NCI-H524 (cell line): ENCODE measurements at regions not wholly inside any gene's neighbourhood (a gene's known extent, or its start where the extent isn't known, plus 50 kb on each side); places are given as distances from the start of the nearest gene placed in this dataset.

ENCODE experiments used
- DNase-seq, 2 experiments: peaks; one replicate each; lab custom pipeline; 2025; lab: John Stamatoyannopoulos, UW

- no peak for DNase-seq
These were observed 299.3 kb downstream of the NDFIP2 start for GRCh38 chr13:79780240-79780639.

GRCh38 chr13:79779761-79780160 is 298.8 kb downstream of the NDFIP2 start:
- DNase-seq: no peak

- no peak for DNase-seq
These were observed 297.9 kb downstream of the NDFIP2 start for GRCh38 chr13:79778741-79779460.

GRCh38 chr13:79777504-79777903 is 296.5 kb downstream of the NDFIP2 start:
- DNase-seq: no peak

GRCh38 chr13:79776531-79777295 is 295.8 kb downstream of the NDFIP2 start:
- DNase-seq: no peak

- peak in 1 of 2 experiments; percentile 17 for DNase-seq
These were observed 294.9 kb downstream of the NDFIP2 start for GRCh38 chr13:79775830-79776229.

GRCh38 chr13:79772811-79773210 is 291.9 kb downstream of the NDFIP2 start:
- DNase-seq: no peak

GRCh38 chr13:79771493-79771892 is 290.5 kb downstream of the NDFIP2 start:
- no peak for DNase-seq

- no peak for DNase-seq
These were observed 289.1 kb downstream of the NDFIP2 start for GRCh38 chr13:79770056-79770455.

- DNase-seq: no peak
These were observed 286.2 kb downstream of the NDFIP2 start for GRCh38 chr13:79767126-79767525.

GRCh38 chr13:79765331-79765730 is 284.4 kb downstream of the NDFIP2 start:
- DNase-seq: no peak

- no peak for DNase-seq
These were observed 269.1 kb downstream of the NDFIP2 start for GRCh38 chr13:79749984-79750551.

GRCh38 chr13:79749566-79749965 is 268.6 kb downstream of the NDFIP2 start:
- DNase-seq: no peak

- DNase-seq: no peak
These were observed 264.1 kb downstream of the NDFIP2 start for GRCh38 chr13:79745081-79745480.

GRCh38 chr13:79742923-79743322 is 262.0 kb downstream of the NDFIP2 start:
- DNase-seq: no peak

GRCh38 chr13:79740991-79741390 is 260.0 kb downstream of the NDFIP2 start:
- DNase-seq: no peak

GRCh38 chr13:79736356-79736755 is 255.4 kb downstream of the NDFIP2 start:
- DNase-seq: no peak

GRCh38 chr13:79735228-79735627 is 254.3 kb downstream of the NDFIP2 start:
- DNase-seq: no peak

- DNase-seq: no peak
These were observed 246.1 kb downstream of the NDFIP2 start for GRCh38 chr13:79727086-79727485.

GRCh38 chr13:79725841-79726240 is 244.9 kb downstream of the NDFIP2 start:
- no peak for DNase-seq

GRCh38 chr13:79724348-79725103 is 243.6 kb downstream of the NDFIP2 start:
- DNase-seq: no peak

GRCh38 chr13:79723519-79724024 is 242.6 kb downstream of the NDFIP2 start:
- no peak for DNase-seq
